Right lobe of liver (tissue), 4 donors: ENCODE measurements at regions not wholly inside any gene's neighbourhood (a gene's known extent, or its start where the extent isn't known, plus 50 kb on each side); places are given as distances from the start of the nearest gene placed in this dataset.

ENCODE experiments used
- CTCF ChIP-seq, 4 donors: fragments of 200-600 bp in 3 of 4; fragments of 450-650 bp in 1 of 4; IDR thresholded peaks; one replicate each; pipeline versions ENCODE4 v1.5.1 to v1.8.0; 2016 to 2022; ENCODE audit warnings: antibody characterized with exemption in 4 of 4, mild to moderate bottlenecking in 2 of 4
- POLR2A ChIP-seq: fragments of 450-650 bp; IDR thresholded peaks from one replicate; pipeline ENCODE4 v1.6.1; 2017; ENCODE audit warnings: antibody characterized with exemption, mild to moderate bottlenecking
- donor health status: DM: no; HTN: no; CAD: no.
- donor health status: DM: no; HTN: no; CAD: no.
- donor health status: DM: no; HTN: yes; CAD: no.

DNA sequence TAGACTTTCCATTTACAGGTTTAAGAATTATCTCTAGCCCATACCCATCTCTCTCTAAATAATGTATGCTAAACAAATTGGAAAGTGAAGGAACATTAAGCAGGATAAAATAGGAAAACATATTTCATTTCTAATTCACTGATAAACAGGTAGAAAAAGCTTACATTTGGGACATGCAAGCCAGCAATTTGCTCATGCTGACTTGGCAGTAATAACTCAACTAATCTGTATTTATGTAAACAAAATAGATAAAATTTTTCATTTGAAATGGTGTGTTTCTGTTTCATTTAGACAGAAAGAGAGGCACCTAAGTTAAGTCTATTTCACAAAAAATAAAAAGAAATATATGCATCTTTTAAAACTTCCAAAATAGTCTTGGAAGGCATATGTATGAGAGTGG, 877.3 kb upstream of the LRRTM1 start:
- TF ChIP-seq POLR2A = no peak
- no peak for TF ChIP-seq CTCF (IDR thresholded peaks at IDR 0.05)
